Common myeloid progenitor, CD34-positive (primary cell): ENCODE measurements at regions not wholly inside any gene's neighbourhood (a gene's known extent, or its start where the extent isn't known, plus 50 kb on each side); places are given as distances from the start of the nearest gene placed in this dataset.

Source experiments
- CTCF ChIA-PET: fragments of 350-600 bp; sonication (Branson Sonifier 250); formaldehyde crosslinking; loops from one replicate; lab custom pipeline; 2021; ENCODE audit warnings: antibody characterized with exemption; lab: Charles Lee
- POLR2A ChIA-PET: fragments of 350-600 bp; sonication (Branson Sonifier 250); formaldehyde crosslinking; loops from one replicate; lab custom pipeline; 2021; ENCODE audit warnings: antibody characterized with exemption; lab: Charles Lee
- DNase-seq, 3 donors: peaks; one replicate each; pipeline versions ENCODE4 v3.0.0 to v3.0.0-alpha.2; 2013
- H3K27ac ChIP-seq, 2 experiments: 1 replicate in 1 of 2; 2 replicates in 1 of 2; pipeline ENCODE4 v1.7.0; 2013; ENCODE audit warnings: inconsistent platforms in 2 of 2, low read length in 2 of 2, mild to moderate bottlenecking in 2 of 2, low read depth in 1 of 2, moderate library complexity in 1 of 2; ENCODE audit not compliant: severe bottlenecking in 2 of 2, insufficient read depth in 1 of 2, poor library complexity in 1 of 2
- H3K27me3 ChIP-seq, 5 experiments: replicated peaks in 2 of 5; 1 replicate in 3 of 5; 2 replicates in 2 of 5; pipeline versions ENCODE4 v1.6.1 to v1.7.0; 2013; ENCODE audit warnings: low read length in 4 of 5, mild to moderate bottlenecking in 2 of 5, moderate library complexity in 2 of 5, inconsistent platforms in 1 of 5; ENCODE audit not compliant: insufficient read depth in 5 of 5, control insufficient read depth in 4 of 5
- H3K36me3 ChIP-seq, 4 experiments: 1 replicate in 2 of 4; 2 replicates in 2 of 4; pipeline versions ENCODE4 v1.6.1 to v1.7.0; 2013; ENCODE audit warnings: low read length in 3 of 4, control low read depth in 1 of 4, mild to moderate bottlenecking in 1 of 4; ENCODE audit not compliant: control insufficient read depth in 4 of 4, insufficient read depth in 4 of 4
- H3K4me1 ChIP-seq, 4 experiments: 1 replicate in 3 of 4; 2 replicates in 1 of 4; pipeline versions ENCODE4 v1.6.1 to v1.7.1; 2013; ENCODE audit warnings: low read length in 3 of 4, mild to moderate bottlenecking in 3 of 4, control low read depth in 1 of 4, inconsistent platforms in 1 of 4, moderate library complexity in 1 of 4; ENCODE audit not compliant: control insufficient read depth in 4 of 4, insufficient read depth in 4 of 4; ENCODE audit errors: control extremely low read depth in 1 of 4
- H3K4me3 ChIP-seq, 7 experiments: 1 replicate in 4 of 7; 2 replicates in 3 of 7; pipeline versions ENCODE4 v1.5.1 to v1.7.0; 2013; ENCODE audit warnings: mild to moderate bottlenecking in 7 of 7, low read length in 6 of 7, moderate library complexity in 6 of 7, inconsistent platforms in 2 of 7, low read depth in 2 of 7, control low read depth in 1 of 7; ENCODE audit not compliant: insufficient read depth in 4 of 7, control insufficient read depth in 1 of 7; ENCODE audit errors: extremely low read depth in 1 of 7
- H3K9me3 ChIP-seq, 5 experiments: 1 replicate in 4 of 5; 2 replicates in 1 of 5; pipeline versions ENCODE4 v1.6.1 to v1.7.1; 2013; ENCODE audit warnings: low read length in 4 of 5, mild to moderate bottlenecking in 2 of 5, inconsistent platforms in 1 of 5, low read depth in 1 of 5, moderate library complexity in 1 of 5; ENCODE audit not compliant: control insufficient read depth in 4 of 5, insufficient read depth in 2 of 5; ENCODE audit errors: control extremely low read depth in 1 of 5
- WGBS: methylation state at CpG from one replicate; pipeline ENCODE4 v1.1.5; 2013; ENCODE audit not compliant: insufficient coverage; 5-methylcytosine and 5-hydroxymethylcytosine counted together

DNA sequence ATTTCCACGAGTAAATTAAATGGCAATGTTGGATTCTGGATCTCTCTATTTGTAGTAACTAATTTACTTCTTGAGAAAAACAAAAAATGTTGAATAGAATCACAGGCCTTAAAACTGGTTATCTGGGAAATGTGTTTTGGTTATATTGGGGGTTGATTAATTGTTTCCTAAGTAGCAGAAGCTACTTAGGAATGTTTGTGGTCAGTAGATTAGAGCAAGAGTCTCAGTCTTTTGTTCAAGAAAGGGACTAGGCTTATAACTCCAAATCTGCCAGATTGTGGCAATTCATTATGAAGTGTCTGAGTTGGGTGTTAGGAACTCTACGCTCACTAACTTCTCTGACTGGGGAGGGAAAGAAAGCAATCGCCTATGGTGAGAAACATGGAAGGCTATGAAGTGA, 244.3 kb upstream of the PHYHIPL start:
- peaks cover 0 to 3% (median 0%) of the 10 kb centered on the region in 5 experiments for H3K27me3 ChIP-seq
- no peaks in the 10 kb centered on the region for H3K4me1 ChIP-seq
- H3K9me3 ChIP-seq: no peaks in the 10 kb centered on the region
- no peak overlapping the region for H3K27ac ChIP-seq
- no peak for DNase-seq
- ChIA-PET CTCF (no interaction called here), POLR2A (no interaction called here)
- no peak overlapping the region for H3K4me3 ChIP-seq
- H3K36me3 ChIP-seq: no peaks in the 10 kb centered on the region
- whole genome bisulfite sequencing: 71% methylated on average over 1 of the region's 3 CpGs

DNA sequence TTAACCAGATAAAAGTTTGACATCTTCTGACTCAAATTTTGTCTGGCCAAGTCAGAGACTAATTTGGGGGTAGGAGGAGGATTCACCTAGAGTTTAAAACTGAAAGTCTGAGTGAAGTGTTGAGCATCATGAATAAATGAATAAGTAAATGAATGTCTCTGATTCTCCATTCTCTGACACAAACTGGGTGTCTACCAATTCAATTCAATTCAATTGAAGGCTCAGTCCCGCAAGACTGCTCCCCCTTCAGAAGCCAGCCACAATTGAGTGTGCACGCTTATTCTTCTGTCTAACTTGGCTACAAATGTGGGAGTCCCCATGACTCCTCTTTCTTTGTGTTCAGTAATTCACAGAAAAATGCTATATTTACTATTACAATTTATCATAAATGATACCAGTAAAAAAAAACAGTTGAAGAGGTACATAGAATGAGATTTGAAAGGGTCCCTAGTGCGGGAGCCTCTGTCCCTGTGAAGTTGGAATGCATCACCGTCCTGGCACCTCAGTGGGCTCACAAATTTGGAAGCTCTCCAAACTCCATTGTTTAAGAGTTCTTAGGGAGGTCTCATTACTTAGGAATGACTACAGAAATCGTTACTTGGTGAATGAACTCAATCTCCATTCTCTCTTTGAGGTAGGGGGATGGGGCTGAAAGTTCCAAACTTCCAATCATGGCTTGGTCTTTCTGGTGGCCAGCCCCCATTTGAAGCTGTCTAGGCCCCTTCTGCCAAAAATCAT, 243.7 kb upstream of the PHYHIPL start:
- POLR2A ChIA-PET: no interaction called here
- H3K27me3 ChIP-seq: peaks cover 0 to 3% (median 0%) of the 10 kb centered on the region in 5 experiments
- H3K4me1 ChIP-seq: no peaks in the 10 kb centered on the region
- H3K36me3 ChIP-seq: no peaks in the 10 kb centered on the region
- no peak overlapping the region for H3K27ac ChIP-seq
- WGBS: 92% methylated on average over 5 of the region's 5 CpGs
- CTCF ChIA-PET: no interaction called here
- no peak overlapping the region for H3K4me3 ChIP-seq
- no peak for DNase-seq
- no peaks in the 10 kb centered on the region for H3K9me3 ChIP-seq

- peaks cover 0 to 3% (median 0%) of the 10 kb centered on the region in 5 experiments for H3K27me3 ChIP-seq
- 100% methylated on average over 3 of the region's 3 CpGs for WGBS
- POLR2A ChIA-PET: interaction anchor here (0.6 kb wide), 1 partner anchor 1437 kb away, joined by 3 read pairs; no protein-coding TSS in a partner anchor
- H3K4me1 ChIP-seq: no peaks in the 10 kb centered on the region
- no peaks in the 10 kb centered on the region for H3K9me3 ChIP-seq
- H3K36me3 ChIP-seq: no peaks in the 10 kb centered on the region
- no peak for DNase-seq
- H3K4me3 ChIP-seq: no peak overlapping the region
- CTCF ChIA-PET: no interaction called here
- no peak overlapping the region for H3K27ac ChIP-seq
Measured at GRCh38 chr10:58936364-58936763, 240.1 kb upstream of the PHYHIPL start.

GRCh38 chr10:58937423-58937822, 239.0 kb upstream of the PHYHIPL start:
- Histone ChIP-seq H3K27me3 (peaks cover 0 to 5% (median under 1%) of the 10 kb centered on the region in 5 experiments), H3K27ac (no peak overlapping the region), H3K4me1 (no peaks in the 10 kb centered on the region), H3K9me3 (no peaks in the 10 kb centered on the region), H3K36me3 (no peaks in the 10 kb centered on the region), H3K4me3 (no peak overlapping the region)
- WGBS: 89% methylated on average over 7 of the region's 9 CpGs
- POLR2A ChIA-PET: no interaction called here
- DNase-seq: no peak
- CTCF ChIA-PET: no interaction called here

DNA sequence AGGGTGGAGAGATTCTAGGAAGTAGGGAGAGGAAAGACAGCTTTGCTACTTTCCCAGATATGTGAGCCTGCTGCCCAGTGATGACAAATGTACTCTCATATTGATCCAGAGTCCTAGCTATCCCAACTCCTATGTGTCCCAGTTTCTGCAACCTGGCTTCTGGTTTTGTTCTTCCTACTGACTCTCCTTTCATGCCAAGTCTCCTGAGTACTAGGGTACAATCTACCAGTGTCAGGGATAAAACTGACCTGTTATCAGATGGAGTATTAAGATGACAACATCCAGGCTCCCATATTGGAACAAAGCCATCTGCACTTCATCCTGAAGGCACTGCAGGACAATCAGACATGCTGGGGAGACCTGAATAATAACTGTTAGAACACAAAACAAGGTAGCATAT, 233.7 kb upstream of the PHYHIPL start:
- H3K4me3 ChIP-seq: no peak overlapping the region
- no peaks in the 10 kb centered on the region for H3K9me3 ChIP-seq
- ChIA-PET POLR2A (no interaction called here), CTCF (no interaction called here)
- no peak for DNase-seq
- H3K4me1 ChIP-seq: no peaks in the 10 kb centered on the region
- H3K27ac ChIP-seq: no peak overlapping the region
- H3K27me3 ChIP-seq: peaks cover 0 to 17% (median 3%) of the 10 kb centered on the region in 5 experiments
- no peaks in the 10 kb centered on the region for H3K36me3 ChIP-seq

- CTCF ChIA-PET: no interaction called here
Measured at GRCh38 chr10:58943256-58943890, 233.1 kb upstream of the PHYHIPL start.

DNA sequence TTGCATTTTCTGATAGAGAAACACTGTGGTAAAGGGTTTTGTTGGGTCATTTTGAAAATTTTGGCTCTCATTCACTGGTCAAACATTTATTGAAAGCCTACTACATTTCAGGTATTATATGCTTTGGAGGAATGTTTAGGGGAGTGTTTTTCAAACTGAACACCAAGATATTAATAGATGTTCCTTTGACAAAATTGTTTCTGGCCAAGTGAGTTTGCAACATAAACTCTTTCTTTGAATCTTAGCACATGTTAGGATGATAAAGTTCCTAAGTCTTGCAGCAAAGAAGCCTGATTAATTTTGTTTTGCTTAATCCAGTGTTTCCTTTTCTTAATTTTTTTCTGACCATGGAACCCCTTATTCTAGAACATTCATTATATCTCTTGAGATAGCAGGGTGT, 232.5 kb upstream of the PHYHIPL start:
- Histone ChIP-seq H3K36me3 (no peaks in the 10 kb centered on the region), H3K27ac (no peak overlapping the region), H3K27me3 (peaks cover 0 to 17% (median 3%) of the 10 kb centered on the region in 5 experiments), H3K4me3 (no peak overlapping the region), H3K9me3 (no peaks in the 10 kb centered on the region), H3K4me1 (no peaks in the 10 kb centered on the region)
- ChIA-PET CTCF (no interaction called here), POLR2A (no interaction called here)
- DNase-seq: no peak

More at GRCh38 chr10:58943256-58943890, 233.1 kb upstream of the PHYHIPL start:
- Histone ChIP-seq H3K36me3 (no peaks in the 10 kb centered on the region), H3K4me1 (no peaks in the 10 kb centered on the region), H3K27me3 (peaks cover 0 to 17% (median 3%) of the 10 kb centered on the region in 5 experiments), H3K9me3 (no peaks in the 10 kb centered on the region), H3K27ac (no peak overlapping the region), H3K4me3 (no peak overlapping the region)
- no peak for DNase-seq
- POLR2A ChIA-PET: no interaction called here
- 100% methylated on average over 1 of the region's 1 CpG for WGBS
